ENCODE measurements at regions not wholly inside any gene's neighbourhood (a gene's known extent, or its start where the extent isn't known, plus 50 kb on each side); places are given as distances from the start of the nearest gene placed in this dataset.

- ATAC-seq (no peak), FAIRE-seq (no peak), DNase-seq (ENCODE audit: low spot score) (no peak)
- H3K4me1 ChIP-seq (ENCODE audit: insufficient read depth, low read length), result no peaks in the 10 kb centered on the region
- peaks cover 20% of the 10 kb centered on the region for H3K9me3 ChIP-seq (ENCODE audit: low read length)
- BruUV-seq (replicated peaks), result no TSS peak
- no peak overlapping the region for H3K27ac ChIP-seq (ENCODE audit: extremely low read length, insufficient read depth, low read length)
- no peak overlapping the region for H2AFZ ChIP-seq (ENCODE audit: low read length)
- H3K9ac ChIP-seq (ENCODE audit: insufficient read depth, low read depth, low read length), result no peak overlapping the region
- H4K20me1 ChIP-seq (ENCODE audit: insufficient read depth, low read length), result no peaks in the 10 kb centered on the region
- CTCF ChIA-PET (ENCODE audit: low intra/inter-chr PET ratio, low total read pairs), result no interaction called here
- H3K27me3 ChIP-seq (ENCODE audit: control insufficient read depth in 1 of 2, insufficient read depth in 2 of 2, low read length in 2 of 2), result no peaks in the 10 kb centered on the region
- H3K36me3 ChIP-seq (replicated peaks in 1 of 2; ENCODE audit: control insufficient read depth in 1 of 2, insufficient read depth in 2 of 2, low read length in 2 of 2), result no peaks in the 10 kb centered on the region
- no peaks in the 10 kb centered on the region for H3K79me2 ChIP-seq (ENCODE audit: insufficient read depth, low read length)
- WGBS (ENCODE audit: low lambda C conversion rate), result 39% methylated on average over 5 of the region's 5 CpGs
- in situ Hi-C loops (cut with HindIII; ENCODE audit: extremely low pct_ligation_motif_present, low pct_unique_long_range_greater_than_20kb), result no loop called here
- no peak overlapping the region for H3K4me2 ChIP-seq (ENCODE audit: low read depth, low read length)
- POLR2A ChIA-PET, result no interaction called here
- no peak overlapping the region for H3K4me3 ChIP-seq (replicated peaks in 1 of 3; ENCODE audit: insufficient read depth in 1 of 3, low read depth in 2 of 3, low read length in 3 of 3)
- intact Hi-C loops (cut with micrococcal nuclease; ENCODE audit: unreplicated experiment), result no loop called here
- TF ChIP-seq, protein P1, sequence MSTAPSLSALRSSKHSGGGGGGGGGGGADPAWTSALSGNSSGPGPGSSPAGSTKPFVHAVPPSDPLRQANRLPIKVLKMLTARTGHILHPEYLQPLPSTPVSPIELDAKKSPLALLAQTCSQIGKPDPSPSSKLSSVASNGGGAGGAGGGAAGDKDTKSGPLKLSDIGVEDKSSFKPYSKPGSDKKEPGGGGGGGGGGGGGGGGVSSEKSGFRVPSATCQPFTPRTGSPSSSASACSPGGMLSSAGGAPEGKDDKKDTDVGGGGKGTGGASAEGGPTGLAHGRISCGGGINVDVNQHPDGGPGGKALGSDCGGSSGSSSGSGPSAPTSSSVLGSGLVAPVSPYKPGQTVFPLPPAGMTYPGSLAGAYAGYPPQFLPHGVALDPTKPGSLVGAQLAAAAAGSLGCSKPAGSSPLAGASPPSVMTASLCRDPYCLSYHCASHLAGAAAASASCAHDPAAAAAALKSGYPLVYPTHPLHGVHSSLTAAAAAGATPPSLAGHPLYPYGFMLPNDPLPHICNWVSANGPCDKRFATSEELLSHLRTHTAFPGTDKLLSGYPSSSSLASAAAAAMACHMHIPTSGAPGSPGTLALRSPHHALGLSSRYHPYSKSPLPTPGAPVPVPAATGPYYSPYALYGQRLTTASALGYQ (CRISPR knock-in tag; IDR thresholded peaks at IDR 0.05), result no peak
- TF ChIP-seq, protein P2, sequence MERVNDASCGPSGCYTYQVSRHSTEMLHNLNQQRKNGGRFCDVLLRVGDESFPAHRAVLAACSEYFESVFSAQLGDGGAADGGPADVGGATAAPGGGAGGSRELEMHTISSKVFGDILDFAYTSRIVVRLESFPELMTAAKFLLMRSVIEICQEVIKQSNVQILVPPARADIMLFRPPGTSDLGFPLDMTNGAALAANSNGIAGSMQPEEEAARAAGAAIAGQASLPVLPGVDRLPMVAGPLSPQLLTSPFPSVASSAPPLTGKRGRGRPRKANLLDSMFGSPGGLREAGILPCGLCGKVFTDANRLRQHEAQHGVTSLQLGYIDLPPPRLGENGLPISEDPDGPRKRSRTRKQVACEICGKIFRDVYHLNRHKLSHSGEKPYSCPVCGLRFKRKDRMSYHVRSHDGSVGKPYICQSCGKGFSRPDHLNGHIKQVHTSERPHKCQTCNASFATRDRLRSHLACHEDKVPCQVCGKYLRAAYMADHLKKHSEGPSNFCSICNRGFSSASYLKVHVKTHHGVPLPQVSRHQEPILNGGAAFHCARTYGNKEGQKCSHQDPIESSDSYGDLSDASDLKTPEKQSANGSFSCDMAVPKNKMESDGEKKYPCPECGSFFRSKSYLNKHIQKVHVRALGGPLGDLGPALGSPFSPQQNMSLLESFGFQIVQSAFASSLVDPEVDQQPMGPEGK (CRISPR knock-in tag; IDR thresholded peaks at IDR 0.05), result no peak
- no peak for TF ChIP-seq PHF21A (CRISPR knock-in tag; IDR thresholded peaks at IDR 0.05)
- no peak for TF ChIP-seq ZNF256 (CRISPR knock-in tag; conservative IDR thresholded peaks at IDR 0.05)
- no peak for TF ChIP-seq THAP9 (CRISPR knock-in tag; IDR thresholded peaks at IDR 0.05; ENCODE audit: borderline replicate concordance)
- TF ChIP-seq SMAD9 (CRISPR knock-in tag; IDR thresholded peaks at IDR 0.05), result no peak
- TF ChIP-seq ZNF101 (CRISPR knock-in tag; IDR thresholded peaks at IDR 0.05; ENCODE audit: borderline replicate concordance, low read depth), result no peak
- TF ChIP-seq, protein P3, sequence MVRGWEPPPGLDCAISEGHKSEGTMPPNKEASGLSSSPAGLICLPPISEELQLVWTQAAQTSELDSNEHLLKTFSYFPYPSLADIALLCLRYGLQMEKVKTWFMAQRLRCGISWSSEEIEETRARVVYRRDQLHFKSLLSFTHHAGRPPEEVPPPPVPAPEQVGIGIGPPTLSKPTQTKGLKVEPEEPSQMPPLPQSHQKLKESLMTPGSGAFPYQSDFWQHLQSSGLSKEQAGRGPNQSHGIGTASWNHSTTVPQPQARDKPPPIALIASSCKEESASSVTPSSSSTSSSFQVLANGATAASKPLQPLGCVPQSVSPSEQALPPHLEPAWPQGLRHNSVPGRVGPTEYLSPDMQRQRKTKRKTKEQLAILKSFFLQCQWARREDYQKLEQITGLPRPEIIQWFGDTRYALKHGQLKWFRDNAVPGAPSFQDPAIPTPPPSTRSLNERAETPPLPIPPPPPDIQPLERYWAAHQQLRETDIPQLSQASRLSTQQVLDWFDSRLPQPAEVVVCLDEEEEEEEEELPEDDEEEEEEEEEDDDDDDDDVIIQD (CRISPR knock-in tag; IDR thresholded peaks at IDR 0.05; ENCODE audit: low read depth), result no peak
- no peak for TF ChIP-seq THAP11 (CRISPR knock-in tag; IDR thresholded peaks at IDR 0.05)
- TF ChIP-seq, protein P4, sequence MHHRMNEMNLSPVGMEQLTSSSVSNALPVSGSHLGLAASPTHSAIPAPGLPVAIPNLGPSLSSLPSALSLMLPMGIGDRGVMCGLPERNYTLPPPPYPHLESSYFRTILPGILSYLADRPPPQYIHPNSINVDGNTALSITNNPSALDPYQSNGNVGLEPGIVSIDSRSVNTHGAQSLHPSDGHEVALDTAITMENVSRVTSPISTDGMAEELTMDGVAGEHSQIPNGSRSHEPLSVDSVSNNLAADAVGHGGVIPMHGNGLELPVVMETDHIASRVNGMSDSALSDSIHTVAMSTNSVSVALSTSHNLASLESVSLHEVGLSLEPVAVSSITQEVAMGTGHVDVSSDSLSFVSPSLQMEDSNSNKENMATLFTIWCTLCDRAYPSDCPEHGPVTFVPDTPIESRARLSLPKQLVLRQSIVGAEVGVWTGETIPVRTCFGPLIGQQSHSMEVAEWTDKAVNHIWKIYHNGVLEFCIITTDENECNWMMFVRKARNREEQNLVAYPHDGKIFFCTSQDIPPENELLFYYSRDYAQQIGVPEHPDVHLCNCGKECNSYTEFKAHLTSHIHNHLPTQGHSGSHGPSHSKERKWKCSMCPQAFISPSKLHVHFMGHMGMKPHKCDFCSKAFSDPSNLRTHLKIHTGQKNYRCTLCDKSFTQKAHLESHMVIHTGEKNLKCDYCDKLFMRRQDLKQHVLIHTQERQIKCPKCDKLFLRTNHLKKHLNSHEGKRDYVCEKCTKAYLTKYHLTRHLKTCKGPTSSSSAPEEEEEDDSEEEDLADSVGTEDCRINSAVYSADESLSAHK (CRISPR knock-in tag; IDR thresholded peaks at IDR 0.05; ENCODE audit: borderline replicate concordance), result no peak
- no peak for TF ChIP-seq ZNF264 (CRISPR knock-in tag; IDR thresholded peaks at IDR 0.05)
- TF ChIP-seq ZNF34 (CRISPR knock-in tag; IDR thresholded peaks at IDR 0.05; ENCODE audit: borderline replicate concordance), result no peak
- no peak for TF ChIP-seq ZNF354B (CRISPR knock-in tag; IDR thresholded peaks at IDR 0.05)
Observed at GRCh38 chr16:82567175-82567574, 59.6 kb upstream of the CDH13 start.
